ENCODE measurements at regions not wholly inside any gene's neighbourhood (a gene's known extent, or its start where the extent isn't known, plus 50 kb on each side); places are given as distances from the start of the nearest gene placed in this dataset.

DNA sequence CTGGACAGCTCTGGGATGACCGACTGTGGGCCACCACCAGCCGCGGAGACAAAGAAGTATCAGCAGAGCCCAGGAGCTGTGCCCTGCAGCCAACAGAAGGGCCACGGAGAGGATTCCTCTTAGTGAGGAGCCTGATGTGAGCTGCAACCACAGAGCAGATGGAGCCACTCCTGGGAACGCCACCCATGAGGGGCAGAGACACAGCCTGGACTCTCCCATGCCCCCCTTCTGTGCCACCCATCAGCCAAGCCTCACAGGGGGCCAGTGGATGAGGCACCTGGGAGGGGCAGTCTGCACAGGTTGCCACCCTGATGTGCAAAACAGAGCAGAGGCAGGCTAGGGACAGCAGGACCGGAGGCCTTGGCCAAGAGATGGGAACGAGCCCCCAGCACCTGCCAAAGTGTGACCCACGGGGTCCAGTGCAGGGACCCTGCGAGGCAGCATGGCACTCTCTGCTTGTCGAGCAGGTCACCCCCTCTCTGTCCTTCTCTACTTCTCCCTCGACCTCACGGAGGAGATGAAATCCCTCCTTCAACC is 380.7 kb upstream of the IRX1 start:
- no peaks in the 10 kb centered on the region for H3K36me3 ChIP-seq
- no peaks in the 10 kb centered on the region for H3K27me3 ChIP-seq
- in situ Hi-C loops (cut with MboI; ENCODE audit: low pct_ligation_motif_present in 1 of 4, low pct_unique_long_range_greater_than_20kb in 1 of 4, low sequenced_read_pairs in 3 of 4), result no loop called here
- WGBS, 2 donors (ENCODE audit: low coverage in 1 of 2), result 77% methylated on average over 11 of the region's 12 CpGs; no CpG with 5 or more reads in 1 of the 2 donors
- intact Hi-C loops (cut with DNase I; ENCODE audit: low total_unique reads), result no loop called here
- H3K4me1 ChIP-seq, result no peaks in the 10 kb centered on the region
- H3K4me3 ChIP-seq, result no peak overlapping the region
- H3K9me3 ChIP-seq, result no peaks in the 10 kb centered on the region
- TF ChIP-seq, protein P1, sequence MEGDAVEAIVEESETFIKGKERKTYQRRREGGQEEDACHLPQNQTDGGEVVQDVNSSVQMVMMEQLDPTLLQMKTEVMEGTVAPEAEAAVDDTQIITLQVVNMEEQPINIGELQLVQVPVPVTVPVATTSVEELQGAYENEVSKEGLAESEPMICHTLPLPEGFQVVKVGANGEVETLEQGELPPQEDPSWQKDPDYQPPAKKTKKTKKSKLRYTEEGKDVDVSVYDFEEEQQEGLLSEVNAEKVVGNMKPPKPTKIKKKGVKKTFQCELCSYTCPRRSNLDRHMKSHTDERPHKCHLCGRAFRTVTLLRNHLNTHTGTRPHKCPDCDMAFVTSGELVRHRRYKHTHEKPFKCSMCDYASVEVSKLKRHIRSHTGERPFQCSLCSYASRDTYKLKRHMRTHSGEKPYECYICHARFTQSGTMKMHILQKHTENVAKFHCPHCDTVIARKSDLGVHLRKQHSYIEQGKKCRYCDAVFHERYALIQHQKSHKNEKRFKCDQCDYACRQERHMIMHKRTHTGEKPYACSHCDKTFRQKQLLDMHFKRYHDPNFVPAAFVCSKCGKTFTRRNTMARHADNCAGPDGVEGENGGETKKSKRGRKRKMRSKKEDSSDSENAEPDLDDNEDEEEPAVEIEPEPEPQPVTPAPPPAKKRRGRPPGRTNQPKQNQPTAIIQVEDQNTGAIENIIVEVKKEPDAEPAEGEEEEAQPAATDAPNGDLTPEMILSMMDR (IDR thresholded peaks at IDR 0.05), result no peak
- TF ChIP-seq EP300 (IDR thresholded peaks at IDR 0.05; ENCODE audit: low read depth) (no peak), POLR2AphosphoS5 (IDR thresholded peaks at IDR 0.05) (no peak), POLR2A (IDR thresholded peaks at IDR 0.05) (no peak)
- no peak for DNase-seq
- H3K27ac ChIP-seq, result no peak overlapping the region

DNA sequence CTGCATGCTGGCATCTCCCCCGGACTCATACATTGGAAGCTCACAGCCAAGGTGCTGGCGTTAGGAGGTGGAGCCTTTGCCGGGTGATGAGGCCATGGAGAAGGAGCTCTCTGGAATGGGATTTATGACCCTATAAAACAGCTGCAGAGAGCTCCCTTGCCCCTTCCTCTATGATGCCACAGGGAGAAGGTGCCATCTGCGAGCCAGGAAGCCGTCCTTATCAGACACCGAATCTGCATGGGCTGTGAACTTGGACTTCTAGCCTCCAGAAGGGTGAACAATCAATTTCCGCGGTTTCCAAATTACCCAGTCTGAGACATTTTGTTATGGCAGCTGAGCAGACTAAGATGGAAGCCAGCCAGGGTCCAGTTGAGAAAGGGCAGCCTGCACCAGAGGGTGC is 381.2 kb upstream of the IRX1 start:
- no peak for DNase-seq
- Histone ChIP-seq H3K27ac (no peak overlapping the region), H3K4me1 (no peaks in the 10 kb centered on the region), H3K9me3 (no peaks in the 10 kb centered on the region), H3K27me3 (no peaks in the 10 kb centered on the region), H3K4me3 (no peak overlapping the region), H3K36me3 (no peaks in the 10 kb centered on the region)
- intact Hi-C loops (cut with DNase I; ENCODE audit: low total_unique reads), result no loop called here
- TF ChIP-seq, protein P1 (IDR thresholded peaks at IDR 0.05), result no peak
- no peak for TF ChIP-seq POLR2AphosphoS5 (IDR thresholded peaks at IDR 0.05)
- TF ChIP-seq EP300 (IDR thresholded peaks at IDR 0.05; ENCODE audit: low read depth), result no peak
- no peak for TF ChIP-seq POLR2A (IDR thresholded peaks at IDR 0.05)
- 79% methylated on average over 6 of the region's 8 CpGs; no CpG with 5 or more reads in 1 of the 2 donors for WGBS, 2 donors (ENCODE audit: low coverage in 1 of 2)
- in situ Hi-C loops (cut with MboI; ENCODE audit: low pct_ligation_motif_present in 1 of 4, low pct_unique_long_range_greater_than_20kb in 1 of 4, low sequenced_read_pairs in 3 of 4), result no loop called here

DNA sequence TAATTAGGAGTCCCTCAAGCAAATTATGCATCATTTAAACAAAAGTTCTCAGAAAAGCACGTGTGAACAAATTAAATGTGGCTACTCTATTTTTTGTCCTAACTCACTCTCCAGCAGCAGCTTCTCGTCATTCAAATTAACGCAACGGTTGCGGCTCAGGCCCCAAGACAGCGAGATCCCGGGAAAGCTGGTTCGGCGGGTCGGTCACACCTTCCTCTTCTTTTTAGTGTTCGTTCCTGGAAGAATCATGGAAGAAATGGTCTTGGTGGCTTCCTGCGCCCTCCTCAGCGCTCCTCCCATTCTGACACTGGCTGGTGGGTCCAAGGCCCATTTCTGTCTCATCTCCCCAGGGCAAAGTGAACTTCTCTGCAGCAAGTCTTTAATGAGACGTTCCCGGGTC is 382.8 kb upstream of the IRX1 start:
- TF ChIP-seq EP300 (IDR thresholded peaks at IDR 0.05; ENCODE audit: low read depth) (no peak), POLR2A (IDR thresholded peaks at IDR 0.05) (no peak), POLR2AphosphoS5 (IDR thresholded peaks at IDR 0.05) (no peak)
- TF ChIP-seq, protein P1 (IDR thresholded peaks at IDR 0.05), result no peak
- no peaks in the 10 kb centered on the region for H3K36me3 ChIP-seq
- in situ Hi-C loops (cut with MboI; ENCODE audit: low pct_ligation_motif_present in 1 of 4, low pct_unique_long_range_greater_than_20kb in 1 of 4, low sequenced_read_pairs in 3 of 4), result no loop called here
- no peak overlapping the region for H3K4me3 ChIP-seq
- no peaks in the 10 kb centered on the region for H3K9me3 ChIP-seq
- no peak for DNase-seq
- WGBS, 2 donors (ENCODE audit: low coverage in 1 of 2), result 86 to 87% methylated on average over 9 to 15 of the region's 15 CpGs
- no peaks in the 10 kb centered on the region for H3K27me3 ChIP-seq
- intact Hi-C loops (cut with DNase I; ENCODE audit: low total_unique reads), result no loop called here
- no peaks in the 10 kb centered on the region for H3K4me1 ChIP-seq
- H3K27ac ChIP-seq, result no peak overlapping the region

GRCh38 chr5:3210531-3210930 is 385.1 kb upstream of the IRX1 start:
- Histone ChIP-seq H3K4me3 (no peak overlapping the region), H3K36me3 (no peaks in the 10 kb centered on the region), H3K27ac (no peak overlapping the region), H3K4me1 (no peaks in the 10 kb centered on the region), H3K9me3 (no peaks in the 10 kb centered on the region), H3K27me3 (no peaks in the 10 kb centered on the region)
- in situ Hi-C loops (cut with MboI; ENCODE audit: low pct_ligation_motif_present in 1 of 4, low pct_unique_long_range_greater_than_20kb in 1 of 4, low sequenced_read_pairs in 3 of 4), result no loop called here
- DNase-seq, result no peak
- 74% methylated on average over 9 of the region's 9 CpGs; no CpG with 5 or more reads in 1 of the 2 donors for WGBS, 2 donors (ENCODE audit: low coverage in 1 of 2)
- intact Hi-C loops (cut with DNase I; ENCODE audit: low total_unique reads), result no loop called here
- TF ChIP-seq POLR2A (IDR thresholded peaks at IDR 0.05), result no peak
- TF ChIP-seq, protein P1 (IDR thresholded peaks at IDR 0.05), result no peak
- TF ChIP-seq POLR2AphosphoS5 (IDR thresholded peaks at IDR 0.05), result no peak
- TF ChIP-seq EP300 (IDR thresholded peaks at IDR 0.05; ENCODE audit: low read depth), result no peak

Measured in transverse colon (tissue), 4 donors.